Spleen (tissue), 11 donors: ENCODE measurements at regions not wholly inside any gene's neighbourhood (a gene's known extent, or its start where the extent isn't known, plus 50 kb on each side); places are given as distances from the start of the nearest gene placed in this dataset.
A peak's percentile ranks its signal among the peaks of the same experiment; 100 is the strongest.
"Not testable (repeated sequence)": the region's sequence is repeated elsewhere in the genome, so short reads cannot be mapped to it uniquely, and the experiment has no call there.

ENCODE experiments used
- DNase-seq: peaks from one replicate; pipeline ENCODE4 v3.0.0-alpha.2; 2020
- H3K27ac ChIP-seq, 8 donors: fragments of 200-600 bp; sonication (generic) in 7 of 8; 1 replicate in 4 of 8; 2 replicates in 4 of 8; pipeline versions ENCODE4 v1.5.0 to v1.8.0; 2016 to 2021; ENCODE audit warnings: inconsistent platforms in 4 of 8, mild to moderate bottlenecking in 4 of 8, moderate library complexity in 1 of 8
- H3K27me3 ChIP-seq, 7 donors: fragments of 200-600 bp; sonication (generic) in 6 of 7; replicated peaks in 1 of 7; 1 replicate in 4 of 7; 2 replicates in 3 of 7; pipeline versions ENCODE4 v1.5.0 to v1.8.0; 2016 to 2021; ENCODE audit warnings: inconsistent platforms in 3 of 7, mild to moderate bottlenecking in 1 of 7
- H3K36me3 ChIP-seq, 6 donors: fragments of 200-600 bp; sonication (generic) in 5 of 6; 1 replicate in 4 of 6; 2 replicates in 2 of 6; pipeline versions ENCODE4 v1.5.0 to v1.8.0; 2016 to 2021; ENCODE audit warnings: inconsistent platforms in 2 of 6
- H3K4me1 ChIP-seq, 6 donors: fragments of 200-600 bp; sonication (generic) in 5 of 6; 1 replicate in 3 of 6; 2 replicates in 3 of 6; pipeline versions ENCODE4 v1.5.0 to v1.8.0; 2016 to 2021; ENCODE audit warnings: inconsistent platforms in 3 of 6
- H3K4me3 ChIP-seq, 8 donors: fragments of 200-600 bp; sonication (generic) in 7 of 8; 1 replicate in 4 of 8; 2 replicates in 4 of 8; pipeline versions ENCODE4 v1.5.0 to v1.8.0; 2016 to 2021; ENCODE audit warnings: inconsistent platforms in 4 of 8, mild to moderate bottlenecking in 4 of 8, moderate library complexity in 2 of 8
- H3K9me3 ChIP-seq, 8 donors: fragments of 200-600 bp; sonication (generic) in 7 of 8; 1 replicate in 4 of 8; 2 replicates in 4 of 8; pipeline versions ENCODE4 v1.5.0 to v1.8.0; 2016 to 2021; ENCODE audit warnings: inconsistent platforms in 4 of 8
- POLR2A ChIP-seq, 3 donors: fragments of 450-650 bp; IDR thresholded peaks; one replicate each; pipeline ENCODE4 v1.5.1; 2017; ENCODE audit warnings: antibody characterized with exemption in 3 of 3, mild to moderate bottlenecking in 1 of 3
- POLR2AphosphoS5 ChIP-seq, 3 donors: sonication (generic); formaldehyde crosslinking; IDR thresholded peaks; one replicate each; pipeline ENCODE4 v1.5.1; 2017; ENCODE audit warnings: antibody characterized with exemption in 3 of 3
- WGBS, 5 donors: extraction: QIAGEN DNeasy Blood & Tissue Kit in 3 of 5; methylation state at CpG; one replicate each; pipeline versions ENCODE4 v1.1.5 to v1.1.7; 2013 to 2018; 5-methylcytosine and 5-hydroxymethylcytosine counted together
- intact Hi-C: fragments of 100-400 bp; cut with DNase I; formaldehyde crosslinking; loops from one replicate; pipeline ENCODE4 v1.15.0; 2023; ENCODE audit warnings: low total_unique reads
- TF ChIP-seq, protein P1 (sequence below), 11 experiments: fragments of 200-600 bp in 7 of 11; fragments of 450-650 bp in 4 of 11; sonication (generic) in 4 of 11; IDR thresholded peaks in 8 of 11; conservative IDR thresholded peaks in 3 of 11; 1 replicate in 7 of 11; 2 replicates in 4 of 11; pipeline versions ENCODE4 v1.4.0 to v1.8.0; 2016 to 2021; ENCODE audit warnings: antibody characterized with exemption in 11 of 11, inconsistent platforms in 4 of 11, mild to moderate bottlenecking in 1 of 11
- donor health status: healthy with polysubstance abuse.
- donor health status: DM: no; HTN: no; CAD: no; lungs with moderate emphysema.
- donor health status: DM: no; HTN: no; CAD: no.
- donor health status: Bipolar disorder and iron deficiency.
- donor health status: healthy.
- donor health status: DM: no; HTN: no; CAD: no.
- donor health status: DM: yes; HTN: yes; CAD: no.

DNA sequence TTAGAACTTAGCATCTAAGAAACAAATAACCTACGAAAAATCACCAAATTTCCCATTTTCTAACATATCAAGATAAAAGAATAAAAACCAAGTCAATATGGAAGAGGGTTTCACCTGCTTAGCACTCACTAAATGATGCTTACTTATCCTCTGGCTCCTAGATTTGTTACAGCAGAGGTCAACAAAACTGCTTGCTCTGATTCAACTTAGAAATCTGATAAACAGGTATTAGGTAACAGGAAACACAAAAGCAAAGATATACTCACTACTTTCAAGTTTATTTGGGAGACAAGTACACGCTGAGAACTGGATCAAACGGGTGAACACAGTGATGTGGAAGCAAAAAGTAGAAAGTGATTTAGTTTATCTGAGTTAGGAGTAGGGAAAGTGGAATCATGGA lies 235.7 kb upstream of the TARS1 start:
- intact Hi-C loops = no loop called here
- DNase-seq = no peak
- WGBS, 5 donors = 65 to 85% (median 75%) methylated on average over 3 of the region's 3 CpGs

DNA sequence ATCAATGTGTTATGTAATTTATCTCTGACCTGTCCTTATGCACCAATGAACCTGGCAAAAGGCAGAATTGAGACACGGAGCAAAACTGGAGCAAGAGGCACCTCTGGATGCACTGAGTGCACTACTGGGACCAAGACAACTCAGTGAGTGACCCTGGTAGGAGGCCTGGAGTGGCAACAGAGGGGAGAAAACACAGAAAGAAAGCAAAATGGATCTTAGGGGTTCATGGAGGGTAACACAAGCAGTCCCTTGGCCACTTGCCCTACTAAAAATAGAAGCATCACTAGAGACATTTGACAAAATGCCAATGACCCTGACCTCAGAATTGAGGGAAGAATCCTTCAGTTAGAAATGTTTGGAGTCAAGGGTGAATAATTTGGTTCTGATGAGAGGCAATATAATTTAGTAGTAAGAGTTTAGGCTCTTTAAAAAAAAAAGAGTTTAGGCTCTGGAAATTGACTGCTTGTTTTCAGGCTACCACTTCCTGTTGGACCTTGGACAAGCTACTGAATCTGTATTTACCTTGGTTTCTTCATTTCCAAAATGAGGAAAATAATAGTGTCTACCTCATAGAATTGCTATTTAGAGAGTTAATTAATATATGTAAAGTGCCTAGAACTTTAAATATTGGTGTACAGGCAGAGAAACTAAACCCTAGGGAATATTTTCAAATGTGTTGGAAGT lies 234.9 kb upstream of the TARS1 start:
- intact Hi-C loops = no loop called here

More for the DNA sequence above, 235.7 kb upstream of the TARS1 start:
- Histone ChIP-seq H3K4me3 (no peak overlapping the region), H3K27me3 (no peaks in the 10 kb centered on the region), H3K4me1 (peaks cover 0 to 8% (median 3%) of the 10 kb centered on the region in 6 donors), H3K36me3 (no peaks in the 10 kb centered on the region), H3K9me3 (no peaks in the 10 kb centered on the region), H3K27ac (peak overlapping the region in 5 of 8 donors; percentile 20 to 71 (median 58))
- TF ChIP-seq POLR2A (IDR thresholded peaks at IDR 0.05) (no peak), POLR2AphosphoS5 (IDR thresholded peaks at IDR 0.05) (no peak)
- TF ChIP-seq, protein P1, sequence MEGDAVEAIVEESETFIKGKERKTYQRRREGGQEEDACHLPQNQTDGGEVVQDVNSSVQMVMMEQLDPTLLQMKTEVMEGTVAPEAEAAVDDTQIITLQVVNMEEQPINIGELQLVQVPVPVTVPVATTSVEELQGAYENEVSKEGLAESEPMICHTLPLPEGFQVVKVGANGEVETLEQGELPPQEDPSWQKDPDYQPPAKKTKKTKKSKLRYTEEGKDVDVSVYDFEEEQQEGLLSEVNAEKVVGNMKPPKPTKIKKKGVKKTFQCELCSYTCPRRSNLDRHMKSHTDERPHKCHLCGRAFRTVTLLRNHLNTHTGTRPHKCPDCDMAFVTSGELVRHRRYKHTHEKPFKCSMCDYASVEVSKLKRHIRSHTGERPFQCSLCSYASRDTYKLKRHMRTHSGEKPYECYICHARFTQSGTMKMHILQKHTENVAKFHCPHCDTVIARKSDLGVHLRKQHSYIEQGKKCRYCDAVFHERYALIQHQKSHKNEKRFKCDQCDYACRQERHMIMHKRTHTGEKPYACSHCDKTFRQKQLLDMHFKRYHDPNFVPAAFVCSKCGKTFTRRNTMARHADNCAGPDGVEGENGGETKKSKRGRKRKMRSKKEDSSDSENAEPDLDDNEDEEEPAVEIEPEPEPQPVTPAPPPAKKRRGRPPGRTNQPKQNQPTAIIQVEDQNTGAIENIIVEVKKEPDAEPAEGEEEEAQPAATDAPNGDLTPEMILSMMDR (IDR thresholded peaks at IDR 0.05 in 8 of 11, conservative IDR thresholded peaks at IDR 0.05 in 3 of 11) = no peak

DNA sequence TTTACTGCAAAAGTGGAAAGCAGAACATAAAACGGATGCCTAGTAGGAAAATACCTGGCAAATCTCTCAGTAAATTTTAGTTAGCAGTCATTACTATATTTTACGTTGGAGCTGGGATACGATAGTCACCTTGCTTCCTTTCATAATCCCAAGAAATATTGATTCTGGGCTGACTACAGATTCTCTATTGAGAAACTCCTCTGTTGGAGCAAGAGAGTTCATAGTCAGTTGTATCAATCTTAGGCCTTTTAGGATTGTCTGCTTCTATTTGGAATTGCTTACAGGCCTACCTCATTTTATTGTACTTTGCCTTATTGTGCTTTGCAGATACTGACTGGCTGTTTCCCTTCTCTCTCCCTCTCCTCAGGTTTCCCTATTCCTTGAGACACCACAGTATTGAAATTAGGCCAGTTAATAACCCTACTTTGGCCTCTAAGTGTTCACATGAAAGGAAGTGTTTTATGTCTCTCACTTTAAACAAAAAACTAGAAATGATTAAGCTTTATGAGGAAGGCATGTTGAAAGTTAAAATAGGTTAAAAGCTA lies 233.7 kb upstream of the TARS1 start:
- H3K27me3 ChIP-seq = no peaks in the 10 kb centered on the region
- no peak for DNase-seq
- WGBS, 5 donors = 83 to 96% (median 88%) methylated on average over 3 of the region's 3 CpGs
- intact Hi-C loops = no loop called here
- TF ChIP-seq, protein P1 (IDR thresholded peaks at IDR 0.05 in 8 of 11, conservative IDR thresholded peaks at IDR 0.05 in 3 of 11) = no peak
- TF ChIP-seq POLR2AphosphoS5 (IDR thresholded peaks at IDR 0.05) = no peak
- TF ChIP-seq POLR2A (IDR thresholded peaks at IDR 0.05) = no peak
- no peaks in the 10 kb centered on the region for H3K9me3 ChIP-seq
- H3K4me1 ChIP-seq = peaks cover 0 to 8% (median 3%) of the 10 kb centered on the region in 6 donors
- H3K36me3 ChIP-seq = no peaks in the 10 kb centered on the region
- no peak overlapping the region for H3K4me3 ChIP-seq
- peak overlapping the region in 2 of 8 donors; percentile 47 to 71 for H3K27ac ChIP-seq

More for the DNA sequence above, 234.9 kb upstream of the TARS1 start:
- Histone ChIP-seq H3K4me1 (peaks cover 0 to 8% (median 3%) of the 10 kb centered on the region in 6 donors), H3K36me3 (no peaks in the 10 kb centered on the region), H3K27ac (peak overlapping the region in 6 of 8 donors; percentile 20 to 71 (median 52)), H3K4me3 (no peak overlapping the region), H3K9me3 (no peaks in the 10 kb centered on the region), H3K27me3 (no peaks in the 10 kb centered on the region)
- no peak for DNase-seq
- TF ChIP-seq POLR2AphosphoS5 (IDR thresholded peaks at IDR 0.05) = no peak
- TF ChIP-seq, protein P1 (IDR thresholded peaks at IDR 0.05 in 8 of 11, conservative IDR thresholded peaks at IDR 0.05 in 3 of 11) = no peak
- no peak for TF ChIP-seq POLR2A (IDR thresholded peaks at IDR 0.05)
- WGBS, 5 donors = 57 to 95% (median 63%) methylated on average over 1 of the region's 1 CpG

DNA sequence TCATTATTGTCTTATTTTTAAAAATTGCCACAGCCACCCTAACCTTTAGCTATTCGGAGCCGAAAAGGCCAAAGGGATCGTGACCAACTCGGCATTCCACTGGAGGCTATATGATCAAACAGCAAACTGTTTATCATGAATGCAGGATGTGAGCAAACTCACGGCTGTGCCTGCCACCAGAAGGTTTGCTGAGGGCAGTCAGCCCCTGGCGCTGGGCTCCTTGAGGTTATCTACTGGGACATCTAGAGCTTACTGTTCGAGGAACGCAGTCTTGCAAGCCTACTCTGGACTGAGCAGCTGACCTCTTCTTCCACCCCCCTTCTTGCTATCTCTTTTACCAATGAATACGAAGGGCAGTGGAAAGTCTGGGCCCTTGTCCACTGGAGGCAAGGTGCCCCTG lies 231.5 kb upstream of the TARS1 start:
- H3K27me3 ChIP-seq = no peaks in the 10 kb centered on the region
- H3K27ac ChIP-seq = no peak overlapping the region
- no peak overlapping the region for H3K4me3 ChIP-seq
- H3K4me1 ChIP-seq = peaks cover 3 to 19% (median 7%) of the 10 kb centered on the region in 6 donors
- H3K36me3 ChIP-seq = no peaks in the 10 kb centered on the region
- peak; percentile 47 for DNase-seq
- H3K9me3 ChIP-seq = no peaks in the 10 kb centered on the region
- WGBS, 5 donors = 80 to 86% (median 84%) methylated on average over 9 of the region's 9 CpGs
- intact Hi-C loops = no loop called here
- TF ChIP-seq POLR2A (IDR thresholded peaks at IDR 0.05) (no peak), POLR2AphosphoS5 (IDR thresholded peaks at IDR 0.05) (no peak)
- TF ChIP-seq, protein P1 (IDR thresholded peaks at IDR 0.05 in 8 of 11, conservative IDR thresholded peaks at IDR 0.05 in 3 of 11) = no peak

DNA sequence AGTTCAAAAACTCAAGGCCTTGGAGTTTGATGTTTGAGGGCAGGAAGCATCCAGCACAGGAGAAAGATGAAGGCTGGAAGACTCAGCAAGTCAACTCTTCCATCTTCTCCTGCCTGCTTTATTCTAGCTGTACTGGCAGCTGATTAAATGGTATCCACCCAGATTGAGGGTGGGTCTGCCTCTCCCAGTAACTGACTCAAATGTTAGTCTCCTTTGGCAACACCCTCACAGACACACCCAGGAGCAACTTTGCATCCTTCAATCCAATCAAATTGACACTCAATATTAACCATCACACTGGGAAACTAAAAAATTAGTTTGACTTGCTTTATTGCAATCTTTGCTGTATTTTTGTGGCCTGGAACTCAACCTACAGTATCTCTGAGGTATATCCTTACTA lies 230.5 kb upstream of the TARS1 start:
- H3K4me3 ChIP-seq, H3K27ac ChIP-seq, H3K27me3 ChIP-seq, H3K36me3 ChIP-seq, DNase-seq, H3K9me3 ChIP-seq, intact Hi-C loops: not testable (repeated sequence)
- H3K4me1 ChIP-seq = peaks cover 2 to 19% (median 7%) of the 10 kb centered on the region in 6 donors
